HG02798 (cell line): ENCODE measurements at regions not wholly inside any gene's neighbourhood (a gene's known extent, or its start where the extent isn't known, plus 50 kb on each side); places are given as distances from the start of the nearest gene placed in this dataset.
A peak's percentile ranks its signal among the peaks of the same experiment; 100 is the strongest.

Experiments used
- ATAC-seq: cut with Tn5 transposase; IDR thresholded peaks from one replicate; pipeline ENCODE4 v1.9.1; 2021; ENCODE audit warnings: mild to moderate bottlenecking; ENCODE audit not compliant: unreplicated experiment, poor library complexity

DNA sequence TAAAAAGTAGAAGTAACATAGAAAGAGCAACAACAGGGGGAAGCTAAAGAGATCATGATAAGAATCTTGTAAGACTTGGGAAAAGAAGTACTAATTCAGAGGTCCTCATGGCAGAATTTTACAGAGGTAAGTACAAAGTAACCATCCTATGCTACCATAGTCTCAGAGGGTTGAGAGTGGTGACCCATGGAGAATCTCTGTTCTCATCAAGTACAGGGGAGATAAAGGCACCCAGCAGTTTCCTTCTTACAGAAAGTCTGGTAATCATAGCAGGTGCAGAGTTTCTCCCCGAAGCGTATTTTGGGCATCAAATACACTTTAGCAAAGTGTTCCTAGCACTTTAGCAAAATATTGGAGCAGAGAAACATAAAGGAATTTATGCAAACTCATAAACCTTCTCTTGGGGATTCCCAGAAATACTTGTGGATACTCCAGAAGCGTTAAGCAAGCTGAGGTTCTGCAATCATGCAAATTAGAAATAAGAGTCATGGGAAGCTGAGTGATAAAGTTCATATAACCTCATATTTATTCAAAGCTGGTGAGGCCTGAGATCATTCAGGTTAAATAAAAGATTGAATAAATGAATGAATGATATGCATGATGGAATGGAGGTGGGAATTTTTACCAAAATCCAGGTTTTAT is 101.0 kb upstream of the SMC2 start:
- no peak for ATAC-seq

DNA sequence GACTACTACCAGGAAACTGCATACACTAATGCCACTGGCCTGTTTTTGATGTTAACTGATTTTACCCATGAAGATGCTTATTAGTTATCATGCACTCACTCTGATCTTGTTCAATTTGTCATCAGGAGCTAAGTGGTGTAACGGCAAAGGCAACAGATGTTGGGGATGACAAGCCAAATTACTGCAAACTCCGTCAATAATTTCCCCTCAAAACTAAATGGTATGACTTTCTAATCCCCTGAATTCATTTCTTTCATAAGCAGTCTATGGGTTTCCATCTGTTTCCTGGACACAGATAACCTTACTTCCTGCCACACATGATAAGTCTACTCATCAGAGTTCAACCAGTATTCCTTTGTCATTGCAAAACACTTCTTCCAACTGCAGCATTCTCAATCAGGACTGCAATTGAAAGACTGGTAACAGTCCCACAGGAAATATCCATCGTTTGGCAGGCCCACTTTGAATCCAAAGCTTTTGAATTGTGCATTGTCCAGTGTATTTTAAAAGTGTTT is 96.2 kb upstream of the SMC2 start:
- no peak for ATAC-seq

DNA sequence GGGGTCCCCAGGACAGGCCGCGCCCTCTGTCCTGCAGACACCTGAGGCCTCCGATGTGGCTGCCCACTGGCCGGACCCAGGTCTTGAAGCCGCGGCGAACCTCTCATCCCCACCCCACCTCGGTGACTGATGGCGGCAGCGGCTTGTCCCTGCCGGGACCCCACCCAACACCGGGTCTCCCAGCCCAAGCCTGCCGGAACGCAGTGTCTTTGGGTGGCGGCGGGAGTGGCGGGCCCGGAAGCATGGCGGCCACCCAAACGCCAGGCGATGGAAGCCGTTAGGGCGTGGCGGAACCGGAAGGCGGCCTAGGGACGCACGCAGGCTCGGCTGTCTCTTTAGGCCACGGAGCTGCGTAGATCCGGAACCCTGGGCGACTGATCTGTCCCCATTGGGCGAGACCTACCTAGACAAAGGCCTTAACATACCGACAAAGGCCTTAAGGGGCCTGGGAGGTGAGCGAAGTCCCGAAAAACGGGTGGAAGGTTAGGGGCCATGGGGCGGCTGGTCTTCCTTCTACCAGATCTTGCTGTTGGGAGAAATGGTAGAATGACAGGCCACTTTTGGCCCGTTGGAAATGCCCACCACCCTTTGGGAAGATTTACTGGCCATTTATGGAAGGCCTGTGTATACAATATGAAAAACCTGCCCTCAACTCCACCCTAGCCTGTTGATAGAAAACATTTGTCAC is 94.6 kb upstream of the SMC2 start:
- ATAC-seq = no peak

- ATAC-seq = no peak
These were observed 84.3 kb upstream of the SMC2 start for GRCh38 chr9:104009826-104010225.

DNA sequence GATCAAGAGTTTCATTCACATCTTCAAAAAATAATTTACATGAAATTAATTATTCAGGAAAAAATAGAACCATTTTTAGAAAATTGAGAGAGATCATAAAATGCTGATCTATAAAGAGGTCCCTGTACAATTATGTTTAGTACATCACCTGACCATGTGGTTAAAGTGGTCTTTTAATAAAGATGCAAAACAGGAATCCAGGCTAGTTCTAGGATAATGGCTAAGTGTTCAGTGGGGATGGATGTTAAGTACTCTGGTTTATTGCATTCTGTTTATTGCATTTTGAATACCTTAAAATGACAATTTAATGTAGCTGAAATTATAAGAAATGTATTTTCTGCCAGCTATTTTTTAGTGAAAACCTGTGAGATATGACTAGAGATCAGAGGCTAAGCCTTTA is 72.0 kb upstream of the SMC2 start:
- no peak for ATAC-seq

DNA sequence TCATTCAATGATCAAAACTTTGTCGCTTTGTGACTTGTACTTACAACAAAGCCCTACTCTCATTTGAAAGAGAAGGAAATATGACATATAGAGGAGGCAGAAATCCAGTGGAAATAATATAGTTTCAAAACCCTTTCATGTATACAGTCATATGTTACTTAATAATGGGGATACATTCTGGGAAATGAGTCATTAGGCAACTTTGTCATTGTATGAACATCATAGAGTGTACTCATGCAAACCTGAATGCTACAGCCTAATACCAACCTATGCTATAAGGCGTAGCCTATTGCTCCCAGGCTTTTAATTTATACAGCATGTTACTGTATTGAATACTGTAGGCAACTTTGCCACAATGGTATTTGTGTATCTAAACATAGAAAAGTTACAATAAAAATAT is 69.0 kb upstream of the SMC2 start:
- no peak for ATAC-seq

GRCh38 chr9:104025945-104026344 is 68.2 kb upstream of the SMC2 start:
- no peak for ATAC-seq

GRCh38 chr9:104027295-104027694 is 66.8 kb upstream of the SMC2 start:
- ATAC-seq = peak; percentile 51

GRCh38 chr9:104028827-104029226 is 65.3 kb upstream of the SMC2 start:
- ATAC-seq = peak; percentile 32
